ENCODE measurements at regions not wholly inside any gene's neighbourhood (a gene's known extent, or its start where the extent isn't known, plus 50 kb on each side); places are given as distances from the start of the nearest gene placed in this dataset.

DNA sequence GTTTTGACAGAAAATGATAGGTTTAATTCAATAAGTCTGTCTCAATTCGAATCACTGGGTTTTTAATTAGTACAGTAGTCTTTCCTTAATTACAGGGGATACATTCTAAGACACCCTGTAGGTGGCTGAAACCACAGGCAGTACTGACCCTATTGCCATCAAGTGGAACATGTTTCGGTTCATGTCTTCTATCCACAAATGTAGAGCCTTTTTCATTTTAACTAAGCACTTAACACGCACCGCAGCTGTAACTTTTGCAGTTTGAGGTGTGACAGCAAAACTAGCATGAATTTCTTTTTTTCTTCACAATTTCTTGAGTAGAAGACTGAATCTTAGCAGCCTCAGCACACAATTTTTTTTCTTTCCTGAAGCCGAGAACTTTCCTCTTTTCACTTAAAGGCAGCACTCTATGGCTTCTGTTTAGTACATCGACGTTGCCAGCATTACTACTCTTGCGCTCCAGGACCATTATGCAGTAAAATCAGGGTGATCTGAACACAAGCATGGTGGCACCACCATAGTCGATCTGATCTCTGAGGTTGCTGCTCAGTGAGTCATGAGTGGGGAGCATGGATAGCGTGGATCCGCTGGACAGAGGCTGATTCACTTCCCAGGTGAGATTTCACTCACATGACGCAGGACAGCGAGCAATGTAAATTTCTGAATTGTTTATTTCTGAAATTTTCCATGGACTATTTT, 805.1 kb downstream of the RNF144A start:
- DNase-seq (ENCODE audit: low spot score) = no peak

DNA sequence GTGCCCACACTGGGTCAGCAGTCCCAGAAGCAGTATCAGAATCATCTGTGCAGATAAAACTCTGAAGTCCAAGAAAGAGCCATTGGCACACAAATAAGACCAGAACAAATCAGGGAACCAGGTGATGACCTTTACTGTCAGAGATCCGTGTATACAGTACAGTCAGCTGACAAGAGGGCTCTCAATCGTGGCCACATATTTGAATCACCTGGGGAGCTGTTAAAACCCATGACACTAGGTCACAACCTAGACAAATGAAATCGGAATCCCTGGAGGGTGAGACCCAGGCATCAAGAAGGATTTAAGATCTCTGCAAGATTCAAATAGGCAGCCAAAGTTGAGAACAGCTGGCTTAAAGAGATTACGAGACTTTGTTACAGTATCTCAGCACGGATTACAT, 807.1 kb downstream of the RNF144A start:
- DNase-seq (ENCODE audit: low spot score) = no peak

DNA sequence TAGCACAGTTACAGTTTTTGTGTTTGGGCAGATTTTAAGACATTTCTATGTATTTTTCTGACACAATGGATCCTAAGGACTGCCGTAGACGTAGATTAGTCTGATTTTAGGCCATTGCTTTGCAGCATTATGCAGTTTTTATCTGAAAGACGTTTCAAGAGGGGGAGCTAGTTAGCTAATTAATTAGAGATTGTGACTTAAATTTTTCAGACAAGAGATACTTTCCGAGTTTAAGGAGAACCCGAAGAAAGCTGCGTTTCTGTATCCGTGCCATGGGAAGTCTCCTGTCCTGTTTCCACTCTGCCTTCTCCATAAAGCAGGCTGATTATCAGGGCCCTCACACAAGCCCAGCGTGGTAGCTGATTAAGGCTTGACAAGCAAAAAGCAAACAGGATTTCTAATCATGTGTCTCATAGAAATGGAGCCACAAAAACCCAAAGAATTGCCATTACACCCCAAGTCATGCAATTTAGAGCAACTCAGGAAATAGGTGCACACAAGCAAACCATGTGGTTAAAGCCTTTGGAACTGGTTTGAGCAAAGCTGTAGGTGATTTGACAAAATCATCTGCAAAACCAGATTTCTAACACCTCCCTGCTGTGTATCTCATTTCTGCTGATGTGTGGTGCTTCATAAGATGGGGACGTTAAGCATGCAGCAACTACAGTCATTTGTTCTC, 808.1 kb downstream of the RNF144A start:
- DNase-seq (ENCODE audit: low spot score) = no peak

DNA sequence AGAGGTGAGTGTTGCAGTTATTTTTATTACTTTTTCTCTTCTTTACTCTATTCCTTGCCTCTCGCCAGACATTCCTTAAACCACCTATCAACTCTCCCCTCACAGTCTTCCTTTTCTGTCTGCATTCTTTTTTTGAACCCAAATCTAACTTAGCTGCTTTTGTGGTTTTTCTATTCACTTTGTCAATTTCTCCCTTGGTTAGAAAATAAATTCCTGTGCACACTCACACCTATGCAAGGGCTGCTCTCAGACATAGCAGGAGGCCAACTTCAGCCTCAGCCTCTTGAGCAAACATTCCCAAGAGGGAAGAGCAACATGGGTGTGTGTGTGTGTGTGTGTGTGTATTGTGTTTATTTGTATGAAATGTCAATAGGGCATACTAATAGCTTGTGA, 808.6 kb downstream of the RNF144A start:
- no peak for DNase-seq (ENCODE audit: low spot score)

DNA sequence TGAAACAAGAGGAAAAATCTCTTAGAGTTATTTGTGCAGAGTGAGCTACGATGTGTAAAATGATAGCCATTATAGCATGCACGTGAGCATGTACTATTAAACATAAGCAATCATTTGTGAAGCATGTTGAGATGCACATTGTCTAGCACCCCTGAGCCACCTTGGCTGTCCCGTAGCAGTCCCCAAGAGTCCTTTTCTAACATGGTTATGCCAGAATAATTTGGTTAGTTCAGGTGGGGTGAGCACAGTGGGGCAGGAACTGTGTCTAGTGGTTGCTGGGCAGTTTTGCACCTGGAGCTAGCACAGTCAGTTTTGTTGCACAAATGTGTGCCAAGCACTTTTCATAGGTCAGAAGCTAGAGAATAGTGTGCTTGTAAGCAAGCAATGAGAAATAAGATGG, 809.8 kb downstream of the RNF144A start:
- DNase-seq (ENCODE audit: low spot score) = no peak

DNA sequence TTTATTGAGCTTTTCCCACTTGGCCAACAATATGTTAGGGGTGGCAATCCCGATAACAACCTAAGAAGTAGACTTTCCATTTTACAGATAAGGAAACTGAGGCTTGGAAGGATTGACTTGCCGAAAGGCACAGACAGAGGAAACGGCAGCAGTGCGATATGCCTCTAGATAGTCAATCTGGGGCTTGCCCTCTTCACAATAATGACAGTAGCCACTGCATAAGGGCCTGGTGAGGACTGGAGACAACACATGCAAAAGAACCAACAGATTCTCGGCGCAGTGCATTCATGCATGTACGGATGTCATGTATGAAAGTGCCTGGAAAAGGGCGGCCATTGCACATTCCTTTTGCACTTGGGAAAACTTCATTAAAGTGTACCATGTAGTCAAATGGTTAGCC, 811.2 kb downstream of the RNF144A start:
- no peak for DNase-seq (ENCODE audit: low spot score)

DNA sequence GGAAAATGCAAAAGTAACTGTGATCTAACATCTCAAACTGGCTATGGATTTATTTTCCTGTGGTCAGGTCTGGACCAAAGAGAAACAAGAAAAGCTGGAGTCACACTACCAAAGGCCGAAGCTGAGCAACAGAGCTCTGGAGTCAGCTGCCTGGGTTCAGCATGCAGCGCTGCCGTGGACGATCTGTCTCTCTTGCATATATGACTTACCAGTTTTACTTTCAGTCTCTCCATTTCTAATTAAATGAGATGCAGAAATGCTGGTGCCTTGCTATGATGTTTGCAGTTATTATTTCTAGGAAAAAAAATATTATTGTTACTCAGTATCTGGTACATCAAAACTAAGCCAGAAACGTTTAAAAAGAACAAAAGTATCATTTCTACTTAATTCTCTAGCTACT, 813.2 kb downstream of the RNF144A start:
- DNase-seq (ENCODE audit: low spot score) = no peak

DNA sequence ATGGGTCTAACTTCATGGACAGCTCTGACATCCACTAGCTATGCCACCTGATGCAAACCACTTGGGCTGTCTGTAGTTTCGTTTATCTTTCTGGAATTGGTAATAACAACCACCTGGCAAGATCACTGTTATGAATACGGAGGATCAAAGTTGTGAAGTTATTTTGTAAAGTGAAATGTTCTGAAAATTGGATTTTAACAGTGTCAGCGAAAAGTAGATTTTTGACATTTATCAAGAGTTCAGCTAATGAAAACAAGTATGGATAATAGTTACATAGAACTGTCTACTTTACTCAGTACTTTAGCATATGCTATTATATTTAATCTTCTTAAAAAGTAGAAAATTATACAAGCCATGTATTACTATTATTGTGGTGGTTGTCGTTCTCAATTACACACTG, 813.8 kb downstream of the RNF144A start:
- DNase-seq (ENCODE audit: low spot score) = no peak

DNA sequence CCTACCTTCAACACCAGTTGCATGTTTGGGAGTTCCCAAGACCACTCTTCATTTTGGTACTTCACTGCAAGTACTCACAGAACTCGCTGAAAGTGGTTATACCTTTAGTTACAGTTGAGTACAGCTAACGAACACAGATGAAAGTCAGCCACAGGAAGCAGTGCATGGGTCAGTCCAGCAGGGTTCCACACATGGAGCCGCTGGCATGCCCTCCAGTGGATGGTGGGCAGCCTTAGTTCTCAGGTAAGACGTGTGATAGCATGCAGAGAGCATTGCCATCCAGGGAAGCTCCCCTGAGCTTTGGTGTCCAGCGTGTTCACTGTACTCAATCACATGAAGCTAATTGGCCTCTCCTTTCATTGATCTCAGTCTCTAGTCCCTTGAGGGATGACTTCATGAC, 815.3 kb downstream of the RNF144A start:
- no peak for DNase-seq (ENCODE audit: low spot score)

DNA sequence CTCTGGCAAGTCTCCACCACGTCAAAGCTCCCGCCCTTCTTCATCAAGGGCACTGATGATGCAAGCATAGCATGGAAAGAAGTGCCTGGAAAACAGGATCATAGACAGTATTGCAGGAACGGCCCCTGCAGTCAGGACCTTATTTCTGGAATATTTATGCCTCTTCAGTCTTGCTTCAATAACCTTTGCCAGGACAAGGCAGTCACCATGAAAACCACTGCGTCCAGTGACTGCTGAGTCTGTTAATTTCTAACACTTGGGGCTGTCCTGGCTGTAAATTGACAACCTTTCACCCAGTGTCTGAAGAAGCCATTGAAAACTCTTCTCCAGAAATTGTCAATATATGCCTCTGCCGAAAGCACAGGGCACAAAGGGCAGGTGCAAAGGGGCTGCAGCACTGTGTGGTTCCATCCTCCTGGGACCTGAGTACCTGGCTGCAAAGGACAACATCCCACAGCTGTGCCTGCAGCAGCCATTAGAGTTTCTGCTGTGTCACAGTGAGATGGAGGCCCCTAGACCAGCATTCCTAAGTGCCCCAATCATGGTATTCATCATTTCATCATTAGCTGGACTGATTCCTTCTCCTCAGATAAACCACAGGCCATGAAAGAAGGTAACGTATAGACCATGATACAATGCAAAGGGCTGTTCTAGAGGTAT, 819.6 kb downstream of the RNF144A start:
- no peak for DNase-seq (ENCODE audit: low spot score)

DNA sequence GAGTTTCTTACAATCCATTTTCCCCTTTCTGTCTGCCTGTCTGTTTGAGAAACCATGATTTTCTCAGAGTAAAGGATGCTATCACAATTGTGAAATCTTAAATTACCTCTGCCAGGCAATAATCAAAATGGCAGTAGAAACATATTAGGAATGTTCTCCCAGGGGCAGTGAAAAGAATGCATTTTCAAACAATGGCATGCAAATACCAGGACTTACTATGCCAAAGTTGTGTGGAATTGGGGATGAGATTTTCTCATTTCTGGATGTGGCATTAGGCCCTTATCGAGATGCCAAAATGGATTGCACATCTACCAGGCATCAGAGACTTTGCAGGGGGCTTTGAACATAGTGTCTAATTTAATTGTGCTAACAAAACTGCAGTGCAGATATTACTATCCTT, 821.4 kb downstream of the RNF144A start:
- DNase-seq (ENCODE audit: low spot score) = no peak

DNA sequence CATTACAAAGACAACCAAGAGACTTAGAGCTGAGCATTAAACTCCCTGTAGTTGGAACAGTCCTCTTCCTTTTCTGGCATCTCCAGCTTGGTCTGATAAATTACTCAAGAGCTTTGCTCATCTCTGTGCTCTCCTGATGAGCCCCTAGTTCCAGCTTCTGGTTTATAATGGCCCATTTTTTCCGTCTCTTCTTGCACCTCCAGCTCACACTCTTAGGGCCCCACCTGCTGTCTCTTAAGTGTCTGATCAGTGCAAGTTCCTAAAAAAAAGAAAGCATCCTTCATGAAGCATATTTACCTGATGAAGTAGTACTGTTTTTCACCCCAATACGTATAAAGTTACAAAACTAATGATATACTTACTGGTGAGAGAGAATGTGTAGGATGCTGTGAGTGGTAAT, 822.9 kb downstream of the RNF144A start:
- DNase-seq (ENCODE audit: low spot score) = no peak

DNA sequence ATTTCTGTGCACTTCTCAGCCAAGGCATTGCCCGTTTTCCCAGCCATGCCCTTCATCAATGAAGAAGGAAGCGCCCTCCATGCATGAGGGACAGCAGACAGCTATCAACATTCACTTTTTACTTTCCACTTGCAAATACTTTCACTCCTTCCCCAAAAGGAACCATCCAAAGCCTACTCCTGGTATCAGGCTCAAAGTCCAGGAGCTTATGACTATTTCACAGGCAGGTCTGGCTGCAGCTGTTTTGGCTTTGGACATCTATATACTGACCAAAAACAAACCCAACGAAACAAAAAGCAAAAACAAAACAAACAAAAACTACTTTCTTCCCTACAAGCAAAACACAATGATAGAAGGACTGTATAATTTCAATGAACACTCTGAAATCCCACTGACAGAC, 825.1 kb downstream of the RNF144A start:
- no peak for DNase-seq (ENCODE audit: low spot score)

DNA sequence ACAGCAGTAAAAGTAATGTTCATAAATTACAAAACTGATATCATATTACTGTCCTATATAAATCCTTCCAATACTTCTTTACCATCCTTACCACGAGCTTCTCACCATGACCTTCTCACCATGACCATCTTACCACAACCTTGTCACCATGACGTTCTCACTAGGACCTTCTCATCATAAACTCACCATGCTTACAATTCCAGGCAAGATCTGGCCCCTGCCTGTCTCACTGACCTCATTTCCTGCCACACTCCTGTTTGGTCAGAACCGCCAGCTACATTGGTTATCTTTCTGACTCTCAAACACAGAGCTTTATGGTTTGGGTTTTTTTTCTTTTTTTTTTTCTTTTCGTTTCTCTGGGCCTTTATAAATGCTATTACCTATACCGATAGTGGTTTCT, 827.6 kb downstream of the RNF144A start:
- no peak for DNase-seq (ENCODE audit: low spot score)

DNA sequence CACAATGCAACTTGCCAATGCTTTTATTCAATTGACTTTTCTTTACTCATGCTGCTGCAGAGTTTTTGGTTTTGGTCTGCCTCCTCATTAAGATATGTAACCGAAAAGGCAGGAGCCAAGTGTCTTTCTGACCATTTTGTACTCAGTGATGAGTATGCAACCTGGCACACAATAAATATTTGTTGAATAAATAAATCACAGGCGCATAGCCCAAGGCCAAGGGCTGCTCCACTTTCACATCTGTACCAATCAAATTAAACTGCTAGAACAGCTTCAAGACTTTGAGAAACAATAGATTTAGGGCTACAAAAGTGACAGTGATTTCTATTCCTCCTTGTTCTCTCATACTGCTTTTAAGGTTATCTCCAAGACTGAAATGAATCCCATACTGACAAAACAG, 828.2 kb downstream of the RNF144A start:
- DNase-seq (ENCODE audit: low spot score) = no peak

DNA sequence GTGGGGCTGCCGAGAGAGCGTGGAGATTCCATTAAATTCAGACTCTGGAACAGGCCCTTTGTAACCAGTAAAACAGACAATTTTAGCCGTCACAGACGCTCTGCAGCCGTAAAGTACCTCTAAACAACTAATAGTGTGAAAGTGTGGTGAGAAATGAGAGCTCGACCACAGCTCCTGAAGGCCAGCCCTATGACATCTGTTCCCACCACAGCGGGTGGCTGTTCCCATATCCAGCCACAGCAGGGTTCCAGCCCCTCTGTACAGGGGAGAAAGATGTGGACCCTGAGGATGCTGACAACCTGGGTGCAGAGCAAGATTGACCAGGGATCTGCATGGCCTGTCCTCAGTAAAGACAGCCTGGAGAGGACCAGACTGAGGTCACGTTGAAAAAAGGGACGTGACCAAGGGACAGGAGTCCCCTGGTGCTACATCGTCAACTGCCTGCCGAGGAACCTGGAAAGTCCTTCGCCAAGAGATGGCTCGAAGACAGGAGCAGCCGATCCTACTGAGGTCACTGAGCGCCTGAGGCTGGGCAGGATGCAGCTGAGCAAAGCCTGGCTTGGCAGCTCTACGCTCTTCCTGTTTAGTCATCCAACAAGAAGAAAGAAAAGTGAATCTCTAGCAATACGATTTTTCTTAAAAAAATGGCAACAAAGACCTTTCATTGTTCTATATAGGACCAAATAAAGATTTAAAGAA, 831.7 kb downstream of the RNF144A start:
- no peak for DNase-seq (ENCODE audit: low spot score)

DNA sequence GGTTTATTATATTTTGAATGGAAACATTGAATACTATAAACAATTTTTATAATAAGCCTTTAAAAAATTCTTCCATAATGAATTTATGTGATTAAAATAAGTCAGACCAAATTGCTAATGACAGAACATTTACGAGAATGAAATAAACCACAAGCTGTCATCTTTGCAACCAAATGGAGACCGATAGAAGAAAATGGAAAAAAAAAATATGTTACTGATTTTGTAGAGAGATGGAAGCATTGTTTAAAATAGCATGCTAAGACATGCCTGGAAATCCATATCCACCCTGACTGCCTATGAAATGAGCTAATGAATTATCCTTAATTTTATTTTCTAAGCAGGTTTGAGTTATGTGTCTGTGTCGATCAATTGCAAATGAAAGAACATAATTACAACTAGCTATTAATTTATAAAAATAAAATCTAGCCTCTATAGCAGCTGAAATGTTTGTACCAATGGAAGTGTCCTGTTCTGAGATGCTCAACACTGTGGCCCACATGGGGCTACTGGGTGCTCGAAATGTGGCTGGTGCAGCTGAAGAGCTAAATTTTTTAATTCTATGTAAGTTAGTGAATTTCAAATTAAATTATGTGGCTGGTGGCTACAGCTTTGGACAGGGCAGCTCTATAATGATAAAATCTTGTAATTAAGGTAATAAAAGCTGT, 832.8 kb downstream of the RNF144A start:
- no peak for DNase-seq (ENCODE audit: low spot score)

DNA sequence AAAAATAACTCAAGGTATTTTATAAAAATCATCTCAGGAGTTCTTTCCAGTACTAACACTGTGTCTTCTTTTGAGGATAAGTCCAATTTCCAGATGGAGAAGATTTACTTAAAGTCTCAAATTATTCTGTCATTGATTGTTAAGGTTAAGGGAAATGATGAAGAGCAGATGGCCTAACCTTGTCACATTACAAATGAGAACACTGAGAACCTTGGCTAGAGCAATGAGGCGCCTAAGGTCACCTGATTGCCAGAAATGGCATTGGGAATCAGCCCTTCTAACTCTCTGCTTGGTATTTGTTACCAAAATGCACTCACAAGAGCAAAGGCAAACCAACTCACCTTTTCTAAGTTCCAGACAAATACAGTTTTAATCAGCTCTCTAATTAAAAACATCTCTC, 835.1 kb downstream of the RNF144A start:
- no peak for DNase-seq (ENCODE audit: low spot score)

DNA sequence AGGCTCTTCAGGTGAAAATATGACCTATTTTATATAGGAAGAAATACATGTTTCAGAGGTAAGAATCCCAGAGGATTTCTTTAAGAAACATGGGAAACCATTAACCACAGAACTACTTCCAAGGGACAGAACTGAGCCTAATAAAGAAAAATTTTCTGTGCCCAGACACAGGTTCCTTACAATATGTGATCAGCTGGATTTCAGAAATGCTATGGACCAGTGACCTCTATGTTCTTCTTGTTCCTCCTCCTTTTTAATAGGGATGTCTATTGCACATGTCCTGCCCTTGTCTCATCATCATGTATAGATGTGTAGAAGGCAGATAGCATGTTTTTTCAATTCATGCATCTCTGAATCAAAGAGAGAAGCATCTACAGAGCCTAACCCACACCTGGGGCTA, 836.6 kb downstream of the RNF144A start:
- no peak for DNase-seq (ENCODE audit: low spot score)

DNA sequence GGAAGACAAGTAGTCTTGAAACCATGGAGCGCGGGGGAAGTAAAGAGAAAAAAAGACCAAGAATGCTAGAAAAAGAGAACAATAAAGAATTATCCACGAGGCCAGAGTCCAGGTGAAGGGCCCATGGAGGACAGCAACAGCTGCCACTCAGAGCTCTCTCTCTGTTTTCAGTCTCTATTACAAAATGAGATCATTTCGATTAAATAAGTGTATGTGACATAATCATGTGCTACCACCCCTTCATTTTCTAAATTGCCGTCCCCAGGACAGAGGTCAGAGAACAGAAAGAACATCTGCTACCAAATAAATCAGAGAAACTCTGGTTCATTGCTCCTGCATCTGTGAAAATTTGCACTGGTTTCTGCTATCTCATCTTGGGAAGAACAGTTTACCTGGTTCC, 838.7 kb downstream of the RNF144A start:
- DNase-seq (ENCODE audit: low spot score) = no peak

DNA sequence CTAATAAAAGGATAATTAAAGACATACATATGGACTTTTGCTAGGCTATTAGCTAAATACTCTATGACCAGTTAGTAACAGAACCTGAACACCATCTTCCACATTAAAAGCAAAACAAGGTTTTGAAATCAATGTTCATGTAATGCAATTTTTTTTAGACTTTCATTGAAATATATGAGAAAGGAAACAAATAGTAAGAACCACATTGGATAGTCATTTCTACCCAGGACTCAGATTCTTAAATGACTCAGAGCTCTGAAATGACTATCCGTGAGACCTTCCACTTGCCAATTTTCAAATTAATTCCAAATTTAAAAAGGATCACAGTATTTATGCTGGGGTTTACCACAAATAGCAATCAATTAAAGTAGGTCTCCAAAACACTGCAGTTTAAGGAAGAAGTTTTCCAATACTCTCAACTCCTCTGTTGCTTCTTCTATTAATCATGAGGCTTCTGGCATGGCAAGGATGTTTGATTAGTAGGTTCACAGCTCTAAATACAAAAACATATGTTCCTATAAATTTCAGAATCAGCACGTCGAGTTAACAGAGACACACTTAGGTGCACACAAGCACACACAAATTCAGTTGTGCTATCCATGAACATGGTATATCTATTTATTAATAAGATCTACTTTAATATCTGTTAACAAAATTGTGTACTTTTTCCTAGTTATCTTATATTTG, 841.0 kb downstream of the RNF144A start:
- no peak for DNase-seq (ENCODE audit: low spot score)

DNA sequence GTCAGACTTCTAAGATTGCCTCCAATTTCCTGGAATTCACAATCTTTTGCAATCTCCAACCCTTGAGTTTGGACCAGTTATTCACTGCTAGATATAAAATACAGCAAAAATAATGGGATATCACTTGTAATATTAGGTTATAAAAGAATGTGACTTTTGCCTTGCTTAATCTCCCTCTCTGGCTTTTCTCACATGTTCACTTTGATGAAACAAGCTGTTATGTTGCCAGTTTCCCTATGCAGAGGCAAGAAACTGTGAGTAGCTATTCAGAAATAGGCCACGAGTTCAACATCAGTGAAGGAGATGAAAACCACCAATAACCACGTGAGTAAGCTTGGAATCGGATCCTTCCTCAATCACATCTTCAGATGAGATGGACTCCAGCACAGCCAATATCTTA, 842.7 kb downstream of the RNF144A start:
- DNase-seq (ENCODE audit: low spot score) = no peak

Measured in HuH-7.5 (cell line).